ENCODE measurements at regions not wholly inside any gene's neighbourhood (a gene's known extent, or its start where the extent isn't known, plus 50 kb on each side); places are given as distances from the start of the nearest gene placed in this dataset.

GRCh38 chr5:135242021-135242865 is 156.8 kb downstream of the MACROH2A1 start:
- Histone ChIP-seq H3K4me1 (ENCODE audit: control insufficient read depth, insufficient read depth, low read length, poor library complexity, severe bottlenecking) (no peaks in the 10 kb centered on the region), H3K27ac (ENCODE audit: insufficient read depth, low read length, poor library complexity, severe bottlenecking) (no peak overlapping the region), H3K9me3 (ENCODE audit: control insufficient read depth, low read length) (no peaks in the 10 kb centered on the region), H3K36me3 (ENCODE audit: control insufficient read depth, insufficient read depth, low read length) (no peaks in the 10 kb centered on the region), H3K27me3 (replicated peaks; ENCODE audit: control insufficient read depth, insufficient read depth, low read length, poor library complexity, severe bottlenecking) (no peaks in the 10 kb centered on the region), H3K4me3 (ENCODE audit: insufficient read depth, low read depth, low read length, poor library complexity, severe bottlenecking) (no peak overlapping the region)
- no peak for DNase-seq

- Histone ChIP-seq H3K4me3 (ENCODE audit: insufficient read depth, low read depth, low read length, poor library complexity, severe bottlenecking) (no peak overlapping the region), H3K9me3 (ENCODE audit: control insufficient read depth, low read length) (no peaks in the 10 kb centered on the region), H3K4me1 (ENCODE audit: control insufficient read depth, insufficient read depth, low read length, poor library complexity, severe bottlenecking) (no peaks in the 10 kb centered on the region), H3K27ac (ENCODE audit: insufficient read depth, low read length, poor library complexity, severe bottlenecking) (no peak overlapping the region), H3K27me3 (replicated peaks; ENCODE audit: control insufficient read depth, insufficient read depth, low read length, poor library complexity, severe bottlenecking) (no peaks in the 10 kb centered on the region), H3K36me3 (ENCODE audit: control insufficient read depth, insufficient read depth, low read length) (no peaks in the 10 kb centered on the region)
- DNase-seq: no peak
These were observed 157.5 kb downstream of the MACROH2A1 start for GRCh38 chr5:135241536-135241935.

GRCh38 chr5:135240781-135241360 is 158.2 kb downstream of the MACROH2A1 start:
- H3K27ac ChIP-seq (ENCODE audit: insufficient read depth, low read length, poor library complexity, severe bottlenecking): no peak overlapping the region
- no peaks in the 10 kb centered on the region for H3K4me1 ChIP-seq (ENCODE audit: control insufficient read depth, insufficient read depth, low read length, poor library complexity, severe bottlenecking)
- H3K36me3 ChIP-seq (ENCODE audit: control insufficient read depth, insufficient read depth, low read length): no peaks in the 10 kb centered on the region
- no peak overlapping the region for H3K4me3 ChIP-seq (ENCODE audit: insufficient read depth, low read depth, low read length, poor library complexity, severe bottlenecking)
- H3K27me3 ChIP-seq (replicated peaks; ENCODE audit: control insufficient read depth, insufficient read depth, low read length, poor library complexity, severe bottlenecking): no peaks in the 10 kb centered on the region
- H3K9me3 ChIP-seq (ENCODE audit: control insufficient read depth, low read length): no peaks in the 10 kb centered on the region
- no peak for DNase-seq

- Histone ChIP-seq H3K27me3 (replicated peaks; ENCODE audit: control insufficient read depth, insufficient read depth, low read length, poor library complexity, severe bottlenecking) (no peaks in the 10 kb centered on the region), H3K9me3 (ENCODE audit: control insufficient read depth, low read length) (no peaks in the 10 kb centered on the region), H3K4me1 (ENCODE audit: control insufficient read depth, insufficient read depth, low read length, poor library complexity, severe bottlenecking) (no peaks in the 10 kb centered on the region), H3K36me3 (ENCODE audit: control insufficient read depth, insufficient read depth, low read length) (no peaks in the 10 kb centered on the region), H3K27ac (ENCODE audit: insufficient read depth, low read length, poor library complexity, severe bottlenecking) (no peak overlapping the region), H3K4me3 (ENCODE audit: insufficient read depth, low read depth, low read length, poor library complexity, severe bottlenecking) (no peak overlapping the region)
- no peak for DNase-seq
These were observed 158.8 kb downstream of the MACROH2A1 start for GRCh38 chr5:135240283-135240633.

- no peaks in the 10 kb centered on the region for H3K27me3 ChIP-seq (replicated peaks; ENCODE audit: control insufficient read depth, insufficient read depth, low read length, poor library complexity, severe bottlenecking)
- no peak overlapping the region for H3K4me3 ChIP-seq (ENCODE audit: insufficient read depth, low read depth, low read length, poor library complexity, severe bottlenecking)
- no peak overlapping the region for H3K27ac ChIP-seq (ENCODE audit: insufficient read depth, low read length, poor library complexity, severe bottlenecking)
- no peaks in the 10 kb centered on the region for H3K36me3 ChIP-seq (ENCODE audit: control insufficient read depth, insufficient read depth, low read length)
- no peaks in the 10 kb centered on the region for H3K9me3 ChIP-seq (ENCODE audit: control insufficient read depth, low read length)
- no peaks in the 10 kb centered on the region for H3K4me1 ChIP-seq (ENCODE audit: control insufficient read depth, insufficient read depth, low read length, poor library complexity, severe bottlenecking)
- DNase-seq: no peak
These were observed 159.4 kb downstream of the MACROH2A1 start for GRCh38 chr5:135239453-135240282.

- Histone ChIP-seq H3K9me3 (ENCODE audit: control insufficient read depth, low read length) (no peaks in the 10 kb centered on the region), H3K27me3 (replicated peaks; ENCODE audit: control insufficient read depth, insufficient read depth, low read length, poor library complexity, severe bottlenecking) (no peaks in the 10 kb centered on the region), H3K27ac (ENCODE audit: insufficient read depth, low read length, poor library complexity, severe bottlenecking) (no peak overlapping the region), H3K36me3 (ENCODE audit: control insufficient read depth, insufficient read depth, low read length) (no peaks in the 10 kb centered on the region), H3K4me1 (ENCODE audit: control insufficient read depth, insufficient read depth, low read length, poor library complexity, severe bottlenecking) (no peaks in the 10 kb centered on the region), H3K4me3 (ENCODE audit: insufficient read depth, low read depth, low read length, poor library complexity, severe bottlenecking) (no peak overlapping the region)
- DNase-seq: no peak
These were observed 160.2 kb downstream of the MACROH2A1 start for GRCh38 chr5:135238622-135239452.

GRCh38 chr5:135237748-135238103 is 161.3 kb downstream of the MACROH2A1 start:
- no peak for DNase-seq
- H3K27ac ChIP-seq (ENCODE audit: insufficient read depth, low read length, poor library complexity, severe bottlenecking): no peak overlapping the region
- H3K9me3 ChIP-seq (ENCODE audit: control insufficient read depth, low read length): no peaks in the 10 kb centered on the region
- no peaks in the 10 kb centered on the region for H3K36me3 ChIP-seq (ENCODE audit: control insufficient read depth, insufficient read depth, low read length)
- H3K27me3 ChIP-seq (replicated peaks; ENCODE audit: control insufficient read depth, insufficient read depth, low read length, poor library complexity, severe bottlenecking): no peaks in the 10 kb centered on the region
- H3K4me3 ChIP-seq (ENCODE audit: insufficient read depth, low read depth, low read length, poor library complexity, severe bottlenecking): no peak overlapping the region
- H3K4me1 ChIP-seq (ENCODE audit: control insufficient read depth, insufficient read depth, low read length, poor library complexity, severe bottlenecking): no peaks in the 10 kb centered on the region

GRCh38 chr5:135236908-135237747 is 161.9 kb downstream of the MACROH2A1 start:
- H3K36me3 ChIP-seq (ENCODE audit: control insufficient read depth, insufficient read depth, low read length): no peaks in the 10 kb centered on the region
- no peak for DNase-seq
- no peaks in the 10 kb centered on the region for H3K9me3 ChIP-seq (ENCODE audit: control insufficient read depth, low read length)
- no peaks in the 10 kb centered on the region for H3K4me1 ChIP-seq (ENCODE audit: control insufficient read depth, insufficient read depth, low read length, poor library complexity, severe bottlenecking)
- no peaks in the 10 kb centered on the region for H3K27me3 ChIP-seq (replicated peaks; ENCODE audit: control insufficient read depth, insufficient read depth, low read length, poor library complexity, severe bottlenecking)
- no peak overlapping the region for H3K4me3 ChIP-seq (ENCODE audit: insufficient read depth, low read depth, low read length, poor library complexity, severe bottlenecking)
- H3K27ac ChIP-seq (ENCODE audit: insufficient read depth, low read length, poor library complexity, severe bottlenecking): no peak overlapping the region

- Histone ChIP-seq H3K36me3 (ENCODE audit: control insufficient read depth, insufficient read depth, low read length) (no peaks in the 10 kb centered on the region), H3K27me3 (replicated peaks; ENCODE audit: control insufficient read depth, insufficient read depth, low read length, poor library complexity, severe bottlenecking) (no peaks in the 10 kb centered on the region), H3K4me1 (ENCODE audit: control insufficient read depth, insufficient read depth, low read length, poor library complexity, severe bottlenecking) (no peaks in the 10 kb centered on the region), H3K9me3 (ENCODE audit: control insufficient read depth, low read length) (no peaks in the 10 kb centered on the region), H3K27ac (ENCODE audit: insufficient read depth, low read length, poor library complexity, severe bottlenecking) (no peak overlapping the region), H3K4me3 (ENCODE audit: insufficient read depth, low read depth, low read length, poor library complexity, severe bottlenecking) (no peak overlapping the region)
- no peak for DNase-seq
These were observed 162.7 kb downstream of the MACROH2A1 start for GRCh38 chr5:135236228-135236907.
